Gastroesophageal sphincter (tissue), 4 donors: ENCODE measurements at regions not wholly inside any gene's neighbourhood (a gene's known extent, or its start where the extent isn't known, plus 50 kb on each side); places are given as distances from the start of the nearest gene placed in this dataset.
A peak's percentile ranks its signal among the peaks of the same experiment; 100 is the strongest.

ENCODE experiments used
- ATAC-seq: fragments of 150-250 bp; one replicate; pipeline ENCODE4 v1.9.1; 2016; ENCODE audit warnings: mild to moderate bottlenecking, moderate library complexity
- H3K27ac ChIP-seq, 4 donors: fragments of 200-600 bp; sonication (generic) in 3 of 4; 1 replicate in 3 of 4; 2 replicates in 1 of 4; pipeline ENCODE4 v1.5.1; 2016 to 2019
- H3K27me3 ChIP-seq: fragments of 200-600 bp; sonication (generic); one replicate; pipeline ENCODE4 v1.5.1; 2019
- H3K36me3 ChIP-seq, 2 donors: fragments of 200-600 bp; sonication (generic); one replicate each; pipeline ENCODE4 v1.5.1; 2019; ENCODE audit warnings: control low read depth in 1 of 2
- H3K4me1 ChIP-seq, 3 donors: fragments of 200-600 bp; sonication (generic); 1 replicate in 2 of 3; 2 replicates in 1 of 3; pipeline ENCODE4 v1.5.1; 2016 to 2019; ENCODE audit warnings: control low read depth in 2 of 3
- H3K4me3 ChIP-seq, 2 donors: fragments of 200-600 bp; sonication (generic); one replicate each; pipeline ENCODE4 v1.5.1; 2019; ENCODE audit warnings: mild to moderate bottlenecking in 1 of 2, moderate library complexity in 1 of 2
- H3K9me3 ChIP-seq, 3 donors: fragments of 200-600 bp; sonication (generic); one replicate each; pipeline ENCODE4 v1.5.1; 2017 to 2019; ENCODE audit warnings: control low read depth in 2 of 3
- CTCF ChIP-seq, 4 experiments: fragments of 200-600 bp in 2 of 4; fragments of 450-650 bp in 2 of 4; sonication (generic) in 1 of 4; IDR thresholded peaks; one replicate each; pipeline ENCODE4 v1.5.1; 2017 to 2019; ENCODE audit warnings: antibody characterized with exemption in 4 of 4, mild to moderate bottlenecking in 2 of 4, moderate library complexity in 2 of 4
- EP300 ChIP-seq: sonication (generic); formaldehyde crosslinking; IDR thresholded peaks from one replicate; pipeline ENCODE4 v1.6.1; 2017; ENCODE audit warnings: antibody characterized with exemption, mild to moderate bottlenecking
- POLR2A ChIP-seq, 2 donors: fragments of 450-650 bp; IDR thresholded peaks; one replicate each; pipeline ENCODE4 v1.6.1; 2017; ENCODE audit warnings: antibody characterized with exemption in 2 of 2, mild to moderate bottlenecking in 2 of 2, moderate library complexity in 1 of 2
- POLR2AphosphoS5 ChIP-seq: sonication (generic); formaldehyde crosslinking; IDR thresholded peaks from one replicate; pipeline ENCODE4 v1.6.1; 2017; ENCODE audit warnings: antibody characterized with exemption
- WGBS, 2 donors: methylation state at CpG; one replicate each; pipeline ENCODE4 v1.1.5; 2018; ENCODE audit warnings: low coverage in 1 of 2; 5-methylcytosine and 5-hydroxymethylcytosine counted together

GRCh38 chr2:12795851-12796250, 79.1 kb downstream of the TRIB2 start:
- 33 to 50% methylated on average over 2 of the region's 2 CpGs for WGBS, 2 donors
- Histone ChIP-seq H3K9me3 (no peaks in the 10 kb centered on the region), H3K4me3 (no peak overlapping the region), H3K36me3 (no peaks in the 10 kb centered on the region), H3K27me3 (no peaks in the 10 kb centered on the region), H3K4me1 (peaks cover 0 to 8% (median 0%) of the 10 kb centered on the region in 3 donors), H3K27ac (no peak overlapping the region)
- TF ChIP-seq POLR2AphosphoS5 (no peak), EP300 (no peak), POLR2A (IDR thresholded peaks at IDR 0.05) (no peak), CTCF (IDR thresholded peaks at IDR 0.05) (no peak)
- ATAC-seq = no peak

- no peak overlapping the region for H3K4me3 ChIP-seq
- WGBS, 2 donors = 72 to 73% methylated on average over 2 of the region's 4 CpGs
- ATAC-seq = peak; percentile 55
- H3K9me3 ChIP-seq = no peaks in the 10 kb centered on the region
- H3K36me3 ChIP-seq = no peaks in the 10 kb centered on the region
- H3K27ac ChIP-seq = no peak overlapping the region
- H3K27me3 ChIP-seq = no peaks in the 10 kb centered on the region
- peaks cover 0 to 8% (median 0%) of the 10 kb centered on the region in 3 donors for H3K4me1 ChIP-seq
- no peak for TF ChIP-seq EP300
- no peak for TF ChIP-seq POLR2A (IDR thresholded peaks at IDR 0.05)
- peak; percentile 28 for TF ChIP-seq POLR2AphosphoS5
- no peak for TF ChIP-seq CTCF (IDR thresholded peaks at IDR 0.05)
Observed at GRCh38 chr2:12796657-12797056, 79.9 kb downstream of the TRIB2 start.

GRCh38 chr2:12797815-12798214, 81.1 kb downstream of the TRIB2 start:
- H3K27ac ChIP-seq = peak overlapping the region in 3 of 4 donors; percentile 9 to 24 (median 17)
- peak; percentile 36 for ATAC-seq

GRCh38 chr2:12803607-12804006, 86.9 kb downstream of the TRIB2 start:
- Histone ChIP-seq H3K36me3 (no peaks in the 10 kb centered on the region), H3K27ac (no peak overlapping the region), H3K4me3 (no peak overlapping the region), H3K27me3 (no peaks in the 10 kb centered on the region), H3K4me1 (peaks cover 0 to 9% (median 0%) of the 10 kb centered on the region in 3 donors), H3K9me3 (no peaks in the 10 kb centered on the region)
- ATAC-seq = no peak
- TF ChIP-seq POLR2A (IDR thresholded peaks at IDR 0.05) (no peak), POLR2AphosphoS5 (no peak), CTCF (IDR thresholded peaks at IDR 0.05) (no peak), EP300 (no peak)

More at GRCh38 chr2:12797815-12798214, 81.1 kb downstream of the TRIB2 start:
- Histone ChIP-seq H3K4me1 (peaks cover 0 to 8% (median 0%) of the 10 kb centered on the region in 3 donors), H3K4me3 (no peak overlapping the region), H3K27me3 (no peaks in the 10 kb centered on the region), H3K9me3 (no peaks in the 10 kb centered on the region), H3K36me3 (no peaks in the 10 kb centered on the region)
- WGBS, 2 donors = 32 to 40% methylated on average over 3 of the region's 3 CpGs
- TF ChIP-seq POLR2AphosphoS5 = peak; percentile 41
- TF ChIP-seq POLR2A (IDR thresholded peaks at IDR 0.05) = no peak

- TF ChIP-seq CTCF (IDR thresholded peaks at IDR 0.05) (no peak), EP300 (no peak), POLR2A (IDR thresholded peaks at IDR 0.05) (no peak), POLR2AphosphoS5 (no peak)
- H3K4me1 ChIP-seq = peaks cover 0 to 9% (median 0%) of the 10 kb centered on the region in 3 donors
- ATAC-seq = no peak
- H3K9me3 ChIP-seq = no peaks in the 10 kb centered on the region
- H3K36me3 ChIP-seq = no peaks in the 10 kb centered on the region
- H3K27ac ChIP-seq = no peak overlapping the region
- H3K4me3 ChIP-seq = no peak overlapping the region
- WGBS, 2 donors = 30 to 52% methylated on average over 2 of the region's 2 CpGs
- no peaks in the 10 kb centered on the region for H3K27me3 ChIP-seq
Observed at GRCh38 chr2:12804091-12804856, 87.5 kb downstream of the TRIB2 start.
